Nephron progenitor cell (in vitro differentiated cells): ENCODE measurements at regions not wholly inside any gene's neighbourhood (a gene's known extent, or its start where the extent isn't known, plus 50 kb on each side); places are given as distances from the start of the nearest gene placed in this dataset.
"Not testable (repeated sequence)": the region's sequence is repeated elsewhere in the genome, so short reads cannot be mapped to it uniquely, and the experiment has no call there.

ENCODE experiments used
- DNase-seq: peaks from one replicate; pipeline ENCODE4 v3.0.0; 2021
- H3K27ac Mint-ChIP-seq: 2 replicates; pipeline ENCODE4 v1.8.0; 2021; ENCODE audit warnings: mild to moderate bottlenecking, moderate library complexity, mixed read lengths
- H3K27me3 Mint-ChIP-seq: 2 replicates; pipeline ENCODE4 v1.8.0; 2021; ENCODE audit warnings: mild to moderate bottlenecking, low read depth, mixed read lengths; ENCODE audit not compliant: poor library complexity
- H3K36me3 Mint-ChIP-seq: 2 replicates; pipeline ENCODE4 v1.8.0; 2021; ENCODE audit warnings: low read depth, mixed read lengths
- H3K4me1 Mint-ChIP-seq: 2 replicates; pipeline ENCODE4 v1.8.0; 2021; ENCODE audit warnings: mixed read lengths
- H3K4me3 Mint-ChIP-seq: 2 replicates; pipeline ENCODE4 v1.8.0; 2021; ENCODE audit warnings: mild to moderate bottlenecking, moderate library complexity, mixed read lengths
- H3K9me3 Mint-ChIP-seq: 2 replicates; pipeline ENCODE4 v1.8.0; 2021; ENCODE audit warnings: mild to moderate bottlenecking, moderate library complexity, mixed read lengths
- TF ChIP-seq, protein P1 (sequence below): fragments of 200-600 bp; sonication (generic); IDR thresholded peaks from 2 replicates; pipeline ENCODE4 v1.5.0; 2021; ENCODE audit warnings: antibody characterized with exemption

DNA sequence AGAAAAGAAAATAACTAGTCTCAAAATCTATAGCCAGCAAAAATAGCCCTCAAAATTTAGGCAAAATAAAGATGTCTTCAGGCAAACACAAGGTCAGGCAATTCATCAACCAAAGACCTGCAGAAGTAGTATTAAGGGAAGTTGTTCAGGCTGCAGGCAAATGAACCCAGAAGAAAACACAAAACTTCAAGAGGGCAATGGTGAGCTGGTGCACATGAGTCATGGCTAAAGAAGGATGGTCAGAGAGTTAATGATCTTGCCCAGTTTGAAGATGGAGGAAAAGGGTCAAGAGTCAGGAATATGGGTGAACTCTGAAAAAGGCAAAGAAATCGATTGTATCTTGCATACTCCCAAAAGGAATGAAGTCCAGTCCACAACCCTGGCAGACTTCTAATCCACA lies 83.1 kb upstream of the FAT4 start:
- DNase-seq = no peak
- H3K4me3 Mint-ChIP-seq = no peak overlapping the region
- peaks cover 21% of the 10 kb centered on the region for H3K4me1 Mint-ChIP-seq
- peaks cover 9% of the 10 kb centered on the region for H3K9me3 Mint-ChIP-seq
- peaks cover 8% of the 10 kb centered on the region for H3K36me3 Mint-ChIP-seq
- H3K27ac Mint-ChIP-seq = no peak overlapping the region
- H3K27me3 Mint-ChIP-seq = peaks cover 3% of the 10 kb centered on the region
- TF ChIP-seq, protein P1, sequence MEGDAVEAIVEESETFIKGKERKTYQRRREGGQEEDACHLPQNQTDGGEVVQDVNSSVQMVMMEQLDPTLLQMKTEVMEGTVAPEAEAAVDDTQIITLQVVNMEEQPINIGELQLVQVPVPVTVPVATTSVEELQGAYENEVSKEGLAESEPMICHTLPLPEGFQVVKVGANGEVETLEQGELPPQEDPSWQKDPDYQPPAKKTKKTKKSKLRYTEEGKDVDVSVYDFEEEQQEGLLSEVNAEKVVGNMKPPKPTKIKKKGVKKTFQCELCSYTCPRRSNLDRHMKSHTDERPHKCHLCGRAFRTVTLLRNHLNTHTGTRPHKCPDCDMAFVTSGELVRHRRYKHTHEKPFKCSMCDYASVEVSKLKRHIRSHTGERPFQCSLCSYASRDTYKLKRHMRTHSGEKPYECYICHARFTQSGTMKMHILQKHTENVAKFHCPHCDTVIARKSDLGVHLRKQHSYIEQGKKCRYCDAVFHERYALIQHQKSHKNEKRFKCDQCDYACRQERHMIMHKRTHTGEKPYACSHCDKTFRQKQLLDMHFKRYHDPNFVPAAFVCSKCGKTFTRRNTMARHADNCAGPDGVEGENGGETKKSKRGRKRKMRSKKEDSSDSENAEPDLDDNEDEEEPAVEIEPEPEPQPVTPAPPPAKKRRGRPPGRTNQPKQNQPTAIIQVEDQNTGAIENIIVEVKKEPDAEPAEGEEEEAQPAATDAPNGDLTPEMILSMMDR = no peak

DNA sequence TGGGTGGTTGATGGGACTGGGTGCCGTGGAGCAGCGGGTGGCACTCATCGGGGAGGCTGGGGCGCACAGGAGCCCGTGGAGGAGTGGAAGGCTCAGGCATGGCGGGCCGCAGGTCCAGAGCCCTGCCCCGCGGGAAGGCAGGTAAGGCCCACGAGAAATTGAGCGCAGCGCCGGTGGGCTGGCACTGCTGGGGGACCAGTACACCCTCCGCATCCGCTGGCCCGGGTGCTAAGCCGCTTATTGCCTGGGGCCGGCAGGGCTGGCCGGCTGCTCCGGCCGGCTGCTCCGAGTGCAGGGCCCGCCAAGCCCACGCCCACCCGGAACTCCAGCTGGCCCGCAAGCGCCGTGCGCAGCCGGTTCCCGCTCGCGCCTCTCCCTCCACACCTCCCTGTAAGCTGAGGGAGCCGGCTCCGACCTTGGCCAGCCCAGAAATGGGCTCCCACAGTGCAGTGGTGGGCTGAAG lies 85.1 kb upstream of the FAT4 start:
- H3K4me3 Mint-ChIP-seq = no peak overlapping the region

DNA sequence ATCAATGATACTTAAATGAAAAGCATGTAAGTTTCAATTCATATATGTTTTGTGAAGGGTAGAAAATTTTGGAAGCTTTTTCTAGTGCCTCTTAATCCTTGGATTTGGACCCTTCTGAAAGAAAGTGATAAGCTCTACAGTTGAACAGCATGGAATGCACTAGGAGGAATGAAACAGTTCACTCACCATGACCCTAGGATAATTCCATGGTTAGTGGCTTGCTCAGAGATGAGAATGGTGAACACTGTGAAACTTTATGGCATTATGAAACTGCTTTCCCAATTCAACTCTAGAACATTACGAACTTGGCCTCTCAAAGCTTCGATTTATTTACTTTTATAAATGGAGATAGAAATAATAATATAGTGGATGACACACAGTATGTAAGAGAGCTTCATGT lies 88.9 kb upstream of the FAT4 start:
- TF ChIP-seq, protein P1 = no peak
- H3K27ac Mint-ChIP-seq = no peak overlapping the region
- DNase-seq = no peak
- H3K36me3 Mint-ChIP-seq = peaks cover 5% of the 10 kb centered on the region
- H3K4me3 Mint-ChIP-seq = no peak overlapping the region
- H3K4me1 Mint-ChIP-seq = peaks cover 5% of the 10 kb centered on the region
- no peaks in the 10 kb centered on the region for H3K27me3 Mint-ChIP-seq
- peaks cover 9% of the 10 kb centered on the region for H3K9me3 Mint-ChIP-seq

More for the DNA sequence above, 85.1 kb upstream of the FAT4 start:
- Mint-ChIP-seq H3K36me3 (peaks cover 8% of the 10 kb centered on the region), H3K27ac (no peak overlapping the region), H3K27me3 (peaks cover 3% of the 10 kb centered on the region), H3K9me3 (peaks cover 9% of the 10 kb centered on the region), H3K4me1 (peaks cover 5% of the 10 kb centered on the region)
- TF ChIP-seq, protein P1 = no peak
- no peak for DNase-seq

DNA sequence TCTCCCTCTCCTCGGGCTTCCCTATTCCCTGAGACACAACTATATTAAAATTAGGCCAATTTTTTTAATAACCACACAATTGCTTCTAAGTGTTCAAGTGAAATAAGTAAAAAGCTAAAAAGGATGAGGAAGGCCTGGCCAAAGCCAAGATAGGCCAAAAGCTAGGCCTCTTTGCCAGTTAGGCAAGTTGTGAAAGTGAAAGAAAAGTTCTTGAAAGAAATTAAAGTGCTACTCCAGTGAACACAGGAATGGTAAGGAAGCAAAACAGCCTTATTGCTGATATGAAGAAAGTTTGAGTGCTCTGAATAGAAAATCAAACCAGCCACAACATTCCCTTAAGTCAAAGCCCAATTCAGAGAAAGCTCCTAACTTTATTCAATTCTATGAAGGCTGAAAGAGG lies 114.2 kb upstream of the FAT4 start:
- peaks cover 12% of the 10 kb centered on the region for H3K9me3 Mint-ChIP-seq
- H3K27me3 Mint-ChIP-seq = no peaks in the 10 kb centered on the region
- no peak overlapping the region for H3K4me3 Mint-ChIP-seq
- TF ChIP-seq, protein P1 = no peak
- no peaks in the 10 kb centered on the region for H3K36me3 Mint-ChIP-seq
- H3K27ac Mint-ChIP-seq = no peak overlapping the region
- H3K4me1 Mint-ChIP-seq = peaks cover 5% of the 10 kb centered on the region
- no peak for DNase-seq

DNA sequence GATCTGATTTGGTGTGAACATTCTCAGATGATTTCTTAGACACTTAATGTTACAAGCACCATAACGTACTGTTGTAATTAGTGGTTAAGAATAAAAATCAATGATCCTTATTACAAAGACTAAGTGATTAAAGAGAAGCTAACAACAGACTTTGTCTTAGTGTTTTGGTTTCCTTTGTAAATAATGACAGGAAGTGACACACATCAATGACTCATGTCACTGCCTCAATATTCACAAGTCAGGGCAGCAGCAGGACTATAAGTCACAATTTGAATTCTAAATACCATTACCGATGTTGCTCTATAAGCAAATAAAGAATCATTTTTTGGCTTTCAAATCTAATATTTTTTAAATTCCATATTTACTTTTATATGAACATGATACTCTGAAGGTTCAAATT lies 115.8 kb upstream of the FAT4 start:
- Mint-ChIP-seq H3K4me3 (no peak overlapping the region), H3K36me3 (no peaks in the 10 kb centered on the region), H3K4me1 (peaks cover 5% of the 10 kb centered on the region), H3K27me3 (peaks cover 3% of the 10 kb centered on the region), H3K27ac (no peak overlapping the region), H3K9me3 (peaks cover 6% of the 10 kb centered on the region)
- TF ChIP-seq, protein P1 = no peak
- no peak for DNase-seq

DNA sequence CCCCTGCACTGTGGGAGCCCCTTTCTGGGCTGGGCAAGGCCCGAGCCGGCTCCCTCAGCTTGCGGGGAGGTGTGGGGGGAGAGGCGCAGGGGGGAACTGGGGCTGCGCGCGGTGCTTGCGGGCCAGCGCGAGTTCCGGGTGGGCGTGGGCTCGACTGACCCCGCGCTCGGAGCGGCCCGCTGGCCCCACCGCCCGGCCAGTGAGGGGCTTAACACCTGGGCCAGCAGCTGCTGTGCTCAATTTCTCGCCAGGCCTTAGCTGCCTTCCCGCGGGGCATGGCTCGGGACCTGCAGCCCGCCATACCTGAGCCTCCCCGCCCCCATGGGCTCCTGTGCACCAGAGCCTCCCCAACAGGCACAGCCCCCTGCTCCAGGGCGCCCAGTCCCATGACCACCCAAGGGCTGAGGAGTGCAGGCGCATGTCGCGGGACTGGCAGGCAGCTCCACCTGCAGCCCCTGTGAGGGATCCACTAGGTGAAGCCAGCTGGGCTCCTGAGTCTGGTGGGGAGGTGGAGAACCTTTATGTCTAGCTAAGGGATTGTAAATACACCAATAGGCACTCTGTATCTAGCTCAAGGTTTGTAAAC lies 122.8 kb upstream of the FAT4 start:
- H3K27me3 Mint-ChIP-seq, H3K27ac Mint-ChIP-seq, H3K4me3 Mint-ChIP-seq, DNase-seq, H3K36me3 Mint-ChIP-seq: not testable (repeated sequence)
- Mint-ChIP-seq H3K4me1 (peaks cover 24% of the 10 kb centered on the region), H3K9me3 (peaks cover 12% of the 10 kb centered on the region)
